H1 (cell line): ENCODE measurements at regions not wholly inside any gene's neighbourhood (a gene's known extent, or its start where the extent isn't known, plus 50 kb on each side); places are given as distances from the start of the nearest gene placed in this dataset.

ENCODE experiments used
- BCL11A ChIP-seq, 2 experiments: IDR thresholded peaks; one replicate each; pipeline ENCODE4 v1.6.1; 2011; ENCODE audit warnings: low read depth in 2 of 2, low read length in 2 of 2, mild to moderate bottlenecking in 2 of 2
- CHD1 ChIP-seq: IDR thresholded peaks from 2 replicates; pipeline ENCODE4 v1.6.1; 2012; ENCODE audit warnings: low read depth, low read length, improper control_type of control experiment
- EP300 ChIP-seq, 2 experiments: IDR thresholded peaks; 1 replicate in 1 of 2; 2 replicates in 1 of 2; pipeline ENCODE4 v1.6.1; 2011 to 2012; ENCODE audit warnings: low read depth in 2 of 2, low read length in 2 of 2, mild to moderate bottlenecking in 2 of 2, borderline replicate concordance in 1 of 2, inconsistent platforms in 1 of 2, moderate library complexity in 1 of 2
- POLR2AphosphoS5 ChIP-seq: IDR thresholded peaks from 2 replicates; pipeline ENCODE4 v1.6.1; 2011; ENCODE audit warnings: low read depth, low read length
- RAD21 ChIP-seq, 2 experiments: IDR thresholded peaks in 1 of 2; conservative IDR thresholded peaks in 1 of 2; 2 replicates each; pipeline ENCODE4 v1.6.1; 2011; ENCODE audit warnings: low read depth in 2 of 2, low read length in 2 of 2, improper control_type of control experiment in 1 of 2, inconsistent platforms in 1 of 2, mild to moderate bottlenecking in 1 of 2, moderate library complexity in 1 of 2
- RFX5 ChIP-seq: IDR thresholded peaks from 2 replicates; pipeline ENCODE4 v1.6.1; 2011; ENCODE audit warnings: low read depth, low read length, improper control_type of control experiment, borderline replicate concordance
- SIN3A ChIP-seq, 2 experiments: IDR thresholded peaks in 1 of 2; conservative IDR thresholded peaks in 1 of 2; 2 replicates each; pipeline ENCODE4 v1.6.1; 2011 to 2012; ENCODE audit warnings: low read length in 2 of 2, improper control_type of control experiment in 1 of 2, low read depth in 1 of 2, mild to moderate bottlenecking in 1 of 2
- TF ChIP-seq, protein P1 (sequence below): fragments of 300-600 bp; sonication (generic); IDR thresholded peaks from 2 replicates; pipeline ENCODE4 v1.7.1; 2012; ENCODE audit warnings: low read length, moderate library complexity, mild to moderate bottlenecking, inconsistent platforms; ENCODE audit not compliant: insufficient replicate concordance

DNA sequence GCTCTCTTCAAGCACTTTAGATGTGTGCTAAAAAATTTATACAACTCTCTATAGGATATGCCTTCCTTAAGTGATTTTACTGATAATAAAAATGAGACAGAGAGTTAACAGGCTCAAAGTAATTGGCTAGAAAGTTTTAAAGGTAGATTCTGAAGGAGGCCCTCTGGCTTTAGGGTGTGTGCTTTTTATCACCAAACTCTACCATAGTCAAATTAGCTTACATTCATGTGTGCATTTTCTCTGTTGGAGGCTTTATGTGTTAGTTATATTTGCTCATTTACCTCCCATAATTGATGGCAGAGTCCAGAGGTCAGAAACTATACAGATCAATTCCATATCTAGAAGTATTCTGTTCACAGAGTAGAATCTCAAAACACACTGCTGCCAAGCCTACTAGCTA, 317.5 kb downstream of the JRKL start (continued):
- TF ChIP-seq, protein P1, sequence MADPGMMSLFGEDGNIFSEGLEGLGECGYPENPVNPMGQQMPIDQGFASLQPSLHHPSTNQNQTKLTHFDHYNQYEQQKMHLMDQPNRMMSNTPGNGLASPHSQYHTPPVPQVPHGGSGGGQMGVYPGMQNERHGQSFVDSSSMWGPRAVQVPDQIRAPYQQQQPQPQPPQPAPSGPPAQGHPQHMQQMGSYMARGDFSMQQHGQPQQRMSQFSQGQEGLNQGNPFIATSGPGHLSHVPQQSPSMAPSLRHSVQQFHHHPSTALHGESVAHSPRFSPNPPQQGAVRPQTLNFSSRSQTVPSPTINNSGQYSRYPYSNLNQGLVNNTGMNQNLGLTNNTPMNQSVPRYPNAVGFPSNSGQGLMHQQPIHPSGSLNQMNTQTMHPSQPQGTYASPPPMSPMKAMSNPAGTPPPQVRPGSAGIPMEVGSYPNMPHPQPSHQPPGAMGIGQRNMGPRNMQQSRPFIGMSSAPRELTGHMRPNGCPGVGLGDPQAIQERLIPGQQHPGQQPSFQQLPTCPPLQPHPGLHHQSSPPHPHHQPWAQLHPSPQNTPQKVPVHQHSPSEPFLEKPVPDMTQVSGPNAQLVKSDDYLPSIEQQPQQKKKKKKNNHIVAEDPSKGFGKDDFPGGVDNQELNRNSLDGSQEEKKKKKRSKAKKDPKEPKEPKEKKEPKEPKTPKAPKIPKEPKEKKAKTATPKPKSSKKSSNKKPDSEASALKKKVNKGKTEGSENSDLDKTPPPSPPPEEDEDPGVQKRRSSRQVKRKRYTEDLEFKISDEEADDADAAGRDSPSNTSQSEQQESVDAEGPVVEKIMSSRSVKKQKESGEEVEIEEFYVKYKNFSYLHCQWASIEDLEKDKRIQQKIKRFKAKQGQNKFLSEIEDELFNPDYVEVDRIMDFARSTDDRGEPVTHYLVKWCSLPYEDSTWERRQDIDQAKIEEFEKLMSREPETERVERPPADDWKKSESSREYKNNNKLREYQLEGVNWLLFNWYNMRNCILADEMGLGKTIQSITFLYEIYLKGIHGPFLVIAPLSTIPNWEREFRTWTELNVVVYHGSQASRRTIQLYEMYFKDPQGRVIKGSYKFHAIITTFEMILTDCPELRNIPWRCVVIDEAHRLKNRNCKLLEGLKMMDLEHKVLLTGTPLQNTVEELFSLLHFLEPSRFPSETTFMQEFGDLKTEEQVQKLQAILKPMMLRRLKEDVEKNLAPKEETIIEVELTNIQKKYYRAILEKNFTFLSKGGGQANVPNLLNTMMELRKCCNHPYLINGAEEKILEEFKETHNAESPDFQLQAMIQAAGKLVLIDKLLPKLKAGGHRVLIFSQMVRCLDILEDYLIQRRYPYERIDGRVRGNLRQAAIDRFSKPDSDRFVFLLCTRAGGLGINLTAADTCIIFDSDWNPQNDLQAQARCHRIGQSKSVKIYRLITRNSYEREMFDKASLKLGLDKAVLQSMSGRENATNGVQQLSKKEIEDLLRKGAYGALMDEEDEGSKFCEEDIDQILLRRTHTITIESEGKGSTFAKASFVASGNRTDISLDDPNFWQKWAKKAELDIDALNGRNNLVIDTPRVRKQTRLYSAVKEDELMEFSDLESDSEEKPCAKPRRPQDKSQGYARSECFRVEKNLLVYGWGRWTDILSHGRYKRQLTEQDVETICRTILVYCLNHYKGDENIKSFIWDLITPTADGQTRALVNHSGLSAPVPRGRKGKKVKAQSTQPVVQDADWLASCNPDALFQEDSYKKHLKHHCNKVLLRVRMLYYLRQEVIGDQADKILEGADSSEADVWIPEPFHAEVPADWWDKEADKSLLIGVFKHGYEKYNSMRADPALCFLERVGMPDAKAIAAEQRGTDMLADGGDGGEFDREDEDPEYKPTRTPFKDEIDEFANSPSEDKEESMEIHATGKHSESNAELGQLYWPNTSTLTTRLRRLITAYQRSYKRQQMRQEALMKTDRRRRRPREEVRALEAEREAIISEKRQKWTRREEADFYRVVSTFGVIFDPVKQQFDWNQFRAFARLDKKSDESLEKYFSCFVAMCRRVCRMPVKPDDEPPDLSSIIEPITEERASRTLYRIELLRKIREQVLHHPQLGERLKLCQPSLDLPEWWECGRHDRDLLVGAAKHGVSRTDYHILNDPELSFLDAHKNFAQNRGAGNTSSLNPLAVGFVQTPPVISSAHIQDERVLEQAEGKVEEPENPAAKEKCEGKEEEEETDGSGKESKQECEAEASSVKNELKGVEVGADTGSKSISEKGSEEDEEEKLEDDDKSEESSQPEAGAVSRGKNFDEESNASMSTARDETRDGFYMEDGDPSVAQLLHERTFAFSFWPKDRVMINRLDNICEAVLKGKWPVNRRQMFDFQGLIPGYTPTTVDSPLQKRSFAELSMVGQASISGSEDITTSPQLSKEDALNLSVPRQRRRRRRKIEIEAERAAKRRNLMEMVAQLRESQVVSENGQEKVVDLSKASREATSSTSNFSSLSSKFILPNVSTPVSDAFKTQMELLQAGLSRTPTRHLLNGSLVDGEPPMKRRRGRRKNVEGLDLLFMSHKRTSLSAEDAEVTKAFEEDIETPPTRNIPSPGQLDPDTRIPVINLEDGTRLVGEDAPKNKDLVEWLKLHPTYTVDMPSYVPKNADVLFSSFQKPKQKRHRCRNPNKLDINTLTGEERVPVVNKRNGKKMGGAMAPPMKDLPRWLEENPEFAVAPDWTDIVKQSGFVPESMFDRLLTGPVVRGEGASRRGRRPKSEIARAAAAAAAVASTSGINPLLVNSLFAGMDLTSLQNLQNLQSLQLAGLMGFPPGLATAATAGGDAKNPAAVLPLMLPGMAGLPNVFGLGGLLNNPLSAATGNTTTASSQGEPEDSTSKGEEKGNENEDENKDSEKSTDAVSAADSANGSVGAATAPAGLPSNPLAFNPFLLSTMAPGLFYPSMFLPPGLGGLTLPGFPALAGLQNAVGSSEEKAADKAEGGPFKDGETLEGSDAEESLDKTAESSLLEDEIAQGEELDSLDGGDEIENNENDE, result no peak
- TF ChIP-seq BCL11A (IDR thresholded peaks at IDR 0.05; ENCODE audit: low read depth in 2 of 2, low read length in 2 of 2) (no peak), RAD21 (IDR thresholded peaks at IDR 0.05 in 1 of 2, conservative IDR thresholded peaks at IDR 0.05 in 1 of 2; ENCODE audit: low read depth in 2 of 2, low read length in 2 of 2) (no peak), RFX5 (no peak), POLR2AphosphoS5 (no peak), CHD1 (no peak), SIN3A (conservative IDR thresholded peaks at IDR 0.05 in 1 of 2, IDR thresholded peaks at IDR 0.05 in 1 of 2; ENCODE audit: low read depth in 1 of 2, low read length in 2 of 2) (no peak), EP300 (IDR thresholded peaks at IDR 0.05; ENCODE audit: borderline replicate concordance in 1 of 2, low read depth in 2 of 2, low read length in 2 of 2) (no peak)
